Endodermal cell (in vitro differentiated cells): ENCODE measurements at regions not wholly inside any gene's neighbourhood (a gene's known extent, or its start where the extent isn't known, plus 50 kb on each side); places are given as distances from the start of the nearest gene placed in this dataset.

ENCODE experiments used
- DNase-seq: peaks from one replicate; pipeline ENCODE4 v3.0.0-alpha.2; 2017
- H3K27ac ChIP-seq: 2 replicates; pipeline ENCODE4 v1.5.1; 2013; ENCODE audit warnings: mild to moderate bottlenecking, low read depth, low read length, moderate library complexity
- H3K27me3 ChIP-seq: 2 replicates; pipeline ENCODE4 v1.6.1; 2013; ENCODE audit warnings: mild to moderate bottlenecking, low read length, moderate library complexity; ENCODE audit not compliant: insufficient read depth, control insufficient read depth, poor library complexity, severe bottlenecking
- H3K36me3 ChIP-seq: 2 replicates; pipeline ENCODE4 v1.7.0; 2013; ENCODE audit warnings: mild to moderate bottlenecking, low read length, moderate library complexity; ENCODE audit not compliant: control insufficient read depth, insufficient read depth
- H3K4me1 ChIP-seq: one replicate; pipeline ENCODE4 v1.7.0; 2013; ENCODE audit warnings: low read length; ENCODE audit not compliant: control insufficient read depth, insufficient read depth
- H3K4me3 ChIP-seq: 2 replicates; pipeline ENCODE4 v1.5.1; 2013; ENCODE audit warnings: mild to moderate bottlenecking, low read length, moderate library complexity
- H3K9ac ChIP-seq: 2 replicates; pipeline ENCODE4 v1.6.1; 2013; ENCODE audit warnings: mild to moderate bottlenecking, low read length, moderate library complexity; ENCODE audit not compliant: poor library complexity, severe bottlenecking; ENCODE audit errors: extremely low read depth
- H3K9me3 ChIP-seq: 2 replicates; pipeline ENCODE4 v1.6.1; 2013; ENCODE audit warnings: mild to moderate bottlenecking, low read length, moderate library complexity; ENCODE audit not compliant: control insufficient read depth
- H3K27ac Mint-ChIP-seq: 2 replicates; pipeline ENCODE4 v1.8.0; 2020; ENCODE audit warnings: mixed read lengths
- H3K27me3 Mint-ChIP-seq: 2 replicates; pipeline ENCODE4 v1.8.0; 2021; ENCODE audit warnings: mild to moderate bottlenecking, mixed read lengths; ENCODE audit not compliant: insufficient read depth
- H3K36me3 Mint-ChIP-seq: 2 replicates; pipeline ENCODE4 v1.8.0; 2020; ENCODE audit warnings: low read depth, mixed read lengths
- H3K4me1 Mint-ChIP-seq: 2 replicates; pipeline ENCODE4 v1.8.0; 2020; ENCODE audit warnings: mixed read lengths
- H3K4me3 Mint-ChIP-seq: 2 replicates; pipeline ENCODE4 v1.8.0; 2020; ENCODE audit warnings: mild to moderate bottlenecking, moderate library complexity, mixed read lengths
- H3K9me3 Mint-ChIP-seq: 2 replicates; pipeline ENCODE4 v1.8.0; 2020; ENCODE audit warnings: mild to moderate bottlenecking, mixed read lengths
- CTCF ChIP-seq: fragments of 200-600 bp; sonication (generic); conservative IDR thresholded peaks from 2 replicates; pipeline ENCODE4 v1.5.0; 2021; ENCODE audit warnings: antibody characterized with exemption, mild to moderate bottlenecking
- WGBS, 2 experiments: methylation state at CpG; one replicate each; pipeline versions ENCODE4 v1.1.5 to v1.1.7; 2013; ENCODE audit warnings: missing lambda C conversion rate in 2 of 2, mixed read lengths in 1 of 2; ENCODE audit not compliant: insufficient coverage in 1 of 2, insufficient read length in 1 of 2; 5-methylcytosine and 5-hydroxymethylcytosine counted together

- no peak for DNase-seq
- WGBS, 2 experiments, result 84 to 89% methylated on average over 3 to 4 of the region's 4 CpGs
- no peak overlapping the region for H3K4me3 ChIP-seq
- no peaks in the 10 kb centered on the region for H3K9me3 ChIP-seq
- no peaks in the 10 kb centered on the region for H3K27me3 ChIP-seq
- no peaks in the 10 kb centered on the region for H3K4me1 ChIP-seq
- Mint-ChIP-seq H3K27me3 (peaks cover 12% of the 10 kb centered on the region), H3K4me1 (no peaks in the 10 kb centered on the region), H3K27ac (no peak overlapping the region), H3K36me3 (no peaks in the 10 kb centered on the region), H3K4me3 (no peak overlapping the region), H3K9me3 (peaks cover 6% of the 10 kb centered on the region)
- no peaks in the 10 kb centered on the region for H3K36me3 ChIP-seq
- no peak for TF ChIP-seq CTCF
- no peak overlapping the region for H3K9ac ChIP-seq
- H3K27ac ChIP-seq, result no peak overlapping the region
Measured at GRCh38 chr21:35724156-35724555, 336.2 kb downstream of the SETD4 start.

GRCh38 chr21:35721701-35722100, 338.6 kb downstream of the SETD4 start:
- Mint-ChIP-seq H3K4me3 (no peak overlapping the region), H3K27me3 (peaks cover 20% of the 10 kb centered on the region), H3K4me1 (no peaks in the 10 kb centered on the region), H3K9me3 (peaks cover 6% of the 10 kb centered on the region), H3K27ac (no peak overlapping the region), H3K36me3 (no peaks in the 10 kb centered on the region)
- H3K27me3 ChIP-seq, result no peaks in the 10 kb centered on the region
- no peak for DNase-seq
- 50 to 63% methylated on average over 2 to 4 of the region's 4 CpGs for WGBS, 2 experiments
- no peaks in the 10 kb centered on the region for H3K36me3 ChIP-seq
- peaks cover 6% of the 10 kb centered on the region for H3K9me3 ChIP-seq
- H3K9ac ChIP-seq, result no peak overlapping the region
- H3K4me1 ChIP-seq, result no peaks in the 10 kb centered on the region
- H3K27ac ChIP-seq, result no peak overlapping the region
- no peak for TF ChIP-seq CTCF
- no peak overlapping the region for H3K4me3 ChIP-seq

- Histone ChIP-seq H3K27me3 (peaks cover 5% of the 10 kb centered on the region), H3K4me1 (no peaks in the 10 kb centered on the region), H3K4me3 (no peak overlapping the region), H3K36me3 (no peaks in the 10 kb centered on the region), H3K9ac (no peak overlapping the region), H3K27ac (no peak overlapping the region), H3K9me3 (peaks cover 6% of the 10 kb centered on the region)
- H3K4me1 Mint-ChIP-seq, result no peaks in the 10 kb centered on the region
- no peak overlapping the region for H3K27ac Mint-ChIP-seq
- peaks cover 33% of the 10 kb centered on the region for H3K27me3 Mint-ChIP-seq
- H3K9me3 Mint-ChIP-seq, result peaks cover 4% of the 10 kb centered on the region
- DNase-seq, result no peak
- no peaks in the 10 kb centered on the region for H3K36me3 Mint-ChIP-seq
- TF ChIP-seq CTCF, result no peak
- 88 to 89% methylated on average over 5 to 6 of the region's 6 CpGs for WGBS, 2 experiments
- no peak overlapping the region for H3K4me3 Mint-ChIP-seq
Measured at GRCh38 chr21:35720208-35720731, 340.1 kb downstream of the SETD4 start.
